ENCODE measurements at regions not wholly inside any gene's neighbourhood (a gene's known extent, or its start where the extent isn't known, plus 50 kb on each side); places are given as distances from the start of the nearest gene placed in this dataset.

DNA sequence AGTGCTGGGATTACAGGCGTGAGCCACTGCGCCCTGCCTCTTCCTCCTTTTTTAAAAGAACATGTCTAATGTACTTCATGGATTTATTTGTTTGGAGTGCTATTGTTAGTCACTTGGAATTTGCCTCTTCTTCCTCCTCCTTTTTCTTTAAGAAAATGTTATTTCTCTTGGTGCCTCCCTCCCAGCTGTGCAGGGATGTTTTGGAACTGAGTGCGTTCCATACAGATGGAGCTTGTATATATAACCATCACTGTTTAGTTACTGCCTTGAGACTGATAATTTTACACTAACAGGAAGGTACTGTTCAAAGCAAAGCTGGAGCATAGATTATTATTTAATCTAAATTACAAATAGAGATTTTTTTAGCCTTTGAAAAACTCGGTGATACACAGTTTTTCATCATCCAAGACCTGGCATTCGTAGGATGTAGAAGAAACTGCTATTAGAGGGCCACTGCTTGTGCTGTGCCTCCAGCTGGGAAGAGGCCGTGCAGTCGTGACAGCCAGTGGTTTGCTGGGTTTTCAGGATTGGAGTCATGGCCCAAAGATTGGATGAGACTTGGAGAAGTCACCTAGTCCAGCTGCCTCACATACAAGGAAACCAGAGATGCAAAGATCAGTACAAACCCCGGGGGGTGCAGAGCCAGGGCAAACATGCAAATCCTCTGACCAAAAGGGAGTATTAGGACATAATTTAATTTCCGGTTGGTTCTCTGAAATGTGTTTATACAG, 123.1 kb downstream of the PLEKHG1 start:
- POLR2A ChIA-PET, result interaction anchor here (0.9 kb wide), 1 partner anchor 8 kb away, joined by 3 read pairs; no protein-coding TSS in a partner anchor
- H3K36me3 ChIP-seq (ENCODE audit: control insufficient read depth, insufficient read depth, low read length), result no peaks in the 10 kb centered on the region
- TF ChIP-seq ZKSCAN3 (CRISPR knock-in tag; IDR thresholded peaks at IDR 0.05) (no peak), ZNF444 (CRISPR knock-in tag; IDR thresholded peaks at IDR 0.05) (no peak), PHF20 (IDR thresholded peaks at IDR 0.05; ENCODE audit: partially characterized antibody) (no peak), MYC (IDR thresholded peaks at IDR 0.05; ENCODE audit: low read depth, low read length) (no peak), MYC (CRISPR knock-in tag; IDR thresholded peaks at IDR 0.05; ENCODE audit: borderline replicate concordance, low read depth) (no peak), ARNT (IDR thresholded peaks at IDR 0.05) (no peak), THRAP3 (IDR thresholded peaks at IDR 0.05; ENCODE audit: borderline replicate concordance) (no peak), RCOR1 (IDR thresholded peaks at IDR 0.05; ENCODE audit: borderline replicate concordance in 1 of 2, low read depth in 2 of 2, low read length in 2 of 2) (no peak), KAT8 (IDR thresholded peaks at IDR 0.05; ENCODE audit: low read depth) (no peak), ZNF263 (CRISPR knock-in tag; IDR thresholded peaks at IDR 0.05; ENCODE audit: borderline replicate concordance) (no peak), FOSL1 (tag; conservative IDR thresholded peaks at IDR 0.05) (no peak), HNRNPLL (IDR thresholded peaks at IDR 0.05; ENCODE audit: low read depth, low read length, poor library complexity, severe bottlenecking) (no peak), E2F3 (CRISPR knock-in tag; IDR thresholded peaks at IDR 0.05) (no peak)
- TF ChIP-seq, protein P1, sequence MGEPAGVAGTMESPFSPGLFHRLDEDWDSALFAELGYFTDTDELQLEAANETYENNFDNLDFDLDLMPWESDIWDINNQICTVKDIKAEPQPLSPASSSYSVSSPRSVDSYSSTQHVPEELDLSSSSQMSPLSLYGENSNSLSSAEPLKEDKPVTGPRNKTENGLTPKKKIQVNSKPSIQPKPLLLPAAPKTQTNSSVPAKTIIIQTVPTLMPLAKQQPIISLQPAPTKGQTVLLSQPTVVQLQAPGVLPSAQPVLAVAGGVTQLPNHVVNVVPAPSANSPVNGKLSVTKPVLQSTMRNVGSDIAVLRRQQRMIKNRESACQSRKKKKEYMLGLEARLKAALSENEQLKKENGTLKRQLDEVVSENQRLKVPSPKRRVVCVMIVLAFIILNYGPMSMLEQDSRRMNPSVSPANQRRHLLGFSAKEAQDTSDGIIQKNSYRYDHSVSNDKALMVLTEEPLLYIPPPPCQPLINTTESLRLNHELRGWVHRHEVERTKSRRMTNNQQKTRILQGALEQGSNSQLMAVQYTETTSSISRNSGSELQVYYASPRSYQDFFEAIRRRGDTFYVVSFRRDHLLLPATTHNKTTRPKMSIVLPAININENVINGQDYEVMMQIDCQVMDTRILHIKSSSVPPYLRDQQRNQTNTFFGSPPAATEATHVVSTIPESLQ (CRISPR knock-in tag; IDR thresholded peaks at IDR 0.05), result no peak
- TF ChIP-seq, protein P2, sequence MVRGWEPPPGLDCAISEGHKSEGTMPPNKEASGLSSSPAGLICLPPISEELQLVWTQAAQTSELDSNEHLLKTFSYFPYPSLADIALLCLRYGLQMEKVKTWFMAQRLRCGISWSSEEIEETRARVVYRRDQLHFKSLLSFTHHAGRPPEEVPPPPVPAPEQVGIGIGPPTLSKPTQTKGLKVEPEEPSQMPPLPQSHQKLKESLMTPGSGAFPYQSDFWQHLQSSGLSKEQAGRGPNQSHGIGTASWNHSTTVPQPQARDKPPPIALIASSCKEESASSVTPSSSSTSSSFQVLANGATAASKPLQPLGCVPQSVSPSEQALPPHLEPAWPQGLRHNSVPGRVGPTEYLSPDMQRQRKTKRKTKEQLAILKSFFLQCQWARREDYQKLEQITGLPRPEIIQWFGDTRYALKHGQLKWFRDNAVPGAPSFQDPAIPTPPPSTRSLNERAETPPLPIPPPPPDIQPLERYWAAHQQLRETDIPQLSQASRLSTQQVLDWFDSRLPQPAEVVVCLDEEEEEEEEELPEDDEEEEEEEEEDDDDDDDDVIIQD (CRISPR knock-in tag; IDR thresholded peaks at IDR 0.05), result no peak
- no peaks in the 10 kb centered on the region for H3K9me1 ChIP-seq (ENCODE audit: control insufficient read depth, insufficient read depth, low read length)
- in situ Hi-C loops (cut with MboI), result no loop called here
- no peaks in the 10 kb centered on the region for H3K9me3 ChIP-seq (replicated peaks; ENCODE audit: control insufficient read depth, insufficient read depth, low read depth, low read length)
- H3K27me3 ChIP-seq (ENCODE audit: control insufficient read depth in 2 of 2, insufficient read depth in 2 of 2, low read length in 2 of 2), result peaks cover 12 to 30% of the 10 kb centered on the region in 2 experiments; a peak in 3 of 5 replicates
- H4K20me1 ChIP-seq (replicated peaks; ENCODE audit: control insufficient read depth, insufficient read depth, low read length), result no peaks in the 10 kb centered on the region
- H2AFZ ChIP-seq (ENCODE audit: low read depth, low read length), result no peak overlapping the region
- H3K4me2 ChIP-seq (ENCODE audit: insufficient read depth, low read length), result no peak overlapping the region
- FAIRE-seq (no peak), ATAC-seq (no peak), DNase-seq (ENCODE audit: extremely low read depth in 1 of 4, low spot score in 3 of 4) (no peak)
- no TSS peak for BruUV-seq (replicated peaks)
- intact Hi-C loops (cut with micrococcal nuclease), result no loop called here
- CTCF ChIA-PET (ENCODE audit: low intra/inter-chr PET ratio), result no interaction called here
- WGBS (ENCODE audit: insufficient coverage, low coverage, missing lambda C conversion rate), result under 1% methylated on average over 9 of the region's 9 CpGs
- H3K4me3 ChIP-seq, result no peak overlapping the region
- no peaks in the 10 kb centered on the region for H3K4me1 ChIP-seq (replicated peaks in 1 of 2; ENCODE audit: control insufficient read depth in 2 of 2, insufficient read depth in 2 of 2, low read length in 2 of 2)
- no peaks in the 10 kb centered on the region for H3K79me2 ChIP-seq (ENCODE audit: control insufficient read depth, insufficient read depth, low read length)
- H3K9ac ChIP-seq (ENCODE audit: insufficient read depth in 1 of 2, low read depth in 2 of 2, low read length in 2 of 2), result no peak overlapping the region
- no peak overlapping the region for H3K27ac ChIP-seq (ENCODE audit: extremely low read depth, low read depth, low read length)
